ENCODE measurements at regions not wholly inside any gene's neighbourhood (a gene's known extent, or its start where the extent isn't known, plus 50 kb on each side); places are given as distances from the start of the nearest gene placed in this dataset.
"Not testable (repeated sequence)": the region's sequence is repeated elsewhere in the genome, so short reads cannot be mapped to it uniquely, and the experiment has no call there.

- no peak overlapping the region for H3K27ac Mint-ChIP-seq (ENCODE audit: unreplicated experiment)
- DNase-seq = no peak
- H3K4me3 Mint-ChIP-seq (ENCODE audit: unreplicated experiment) = no peak overlapping the region
- TF ChIP-seq CTCF (IDR thresholded peaks at IDR 0.05; ENCODE audit: partially characterized antibody, unreplicated experiment) = no peak
- no peaks in the 10 kb centered on the region for H3K9me3 Mint-ChIP-seq (ENCODE audit: unreplicated experiment)
- H3K4me1 Mint-ChIP-seq (ENCODE audit: low read depth, unreplicated experiment) = no peaks in the 10 kb centered on the region
- no peaks in the 10 kb centered on the region for H3K36me3 Mint-ChIP-seq (ENCODE audit: unreplicated experiment)
- H3K27me3 Mint-ChIP-seq (ENCODE audit: unreplicated experiment) = no peaks in the 10 kb centered on the region
Observed at GRCh38 chr11:39630365-39630764, 1829.1 kb downstream of the LRRC4C start.

GRCh38 chr11:39628311-39628710, 1831.1 kb downstream of the LRRC4C start:
- no peak for TF ChIP-seq CTCF (IDR thresholded peaks at IDR 0.05; ENCODE audit: partially characterized antibody, unreplicated experiment)
- Mint-ChIP-seq H3K9me3 (ENCODE audit: unreplicated experiment) (no peaks in the 10 kb centered on the region), H3K36me3 (ENCODE audit: unreplicated experiment) (no peaks in the 10 kb centered on the region), H3K4me1 (ENCODE audit: low read depth, unreplicated experiment) (no peaks in the 10 kb centered on the region), H3K27me3 (ENCODE audit: unreplicated experiment) (no peaks in the 10 kb centered on the region), H3K27ac (ENCODE audit: unreplicated experiment) (no peak overlapping the region), H3K4me3 (ENCODE audit: unreplicated experiment) (no peak overlapping the region)
- no peak for DNase-seq

GRCh38 chr11:39620309-39620708, 1839.1 kb downstream of the LRRC4C start:
- H3K4me3 Mint-ChIP-seq (ENCODE audit: unreplicated experiment); H3K9me3 Mint-ChIP-seq (ENCODE audit: unreplicated experiment); H3K36me3 Mint-ChIP-seq (ENCODE audit: unreplicated experiment); H3K27ac Mint-ChIP-seq (ENCODE audit: unreplicated experiment); H3K4me1 Mint-ChIP-seq (ENCODE audit: low read depth, unreplicated experiment); H3K27me3 Mint-ChIP-seq (ENCODE audit: unreplicated experiment); DNase-seq: not testable (repeated sequence)

GRCh38 chr11:39617971-39618370, 1841.5 kb downstream of the LRRC4C start:
- DNase-seq = no peak
- Mint-ChIP-seq H3K4me1 (ENCODE audit: low read depth, unreplicated experiment) (no peaks in the 10 kb centered on the region), H3K4me3 (ENCODE audit: unreplicated experiment) (no peak overlapping the region), H3K27me3 (ENCODE audit: unreplicated experiment) (no peaks in the 10 kb centered on the region), H3K27ac (ENCODE audit: unreplicated experiment) (no peak overlapping the region), H3K9me3 (ENCODE audit: unreplicated experiment) (no peaks in the 10 kb centered on the region), H3K36me3 (ENCODE audit: unreplicated experiment) (no peaks in the 10 kb centered on the region)
- TF ChIP-seq CTCF (IDR thresholded peaks at IDR 0.05; ENCODE audit: partially characterized antibody, unreplicated experiment) = no peak

GRCh38 chr11:39589391-39589790, 1870.1 kb downstream of the LRRC4C start:
- no peaks in the 10 kb centered on the region for H3K9me3 Mint-ChIP-seq (ENCODE audit: unreplicated experiment)

More at GRCh38 chr11:39589391-39589790, 1870.1 kb downstream of the LRRC4C start:
- no peaks in the 10 kb centered on the region for H3K36me3 Mint-ChIP-seq (ENCODE audit: unreplicated experiment)
- no peak overlapping the region for H3K27ac Mint-ChIP-seq (ENCODE audit: unreplicated experiment)
- no peak for TF ChIP-seq CTCF (IDR thresholded peaks at IDR 0.05; ENCODE audit: partially characterized antibody, unreplicated experiment)
- peaks cover 2% of the 10 kb centered on the region for H3K27me3 Mint-ChIP-seq (ENCODE audit: unreplicated experiment)
- H3K4me1 Mint-ChIP-seq (ENCODE audit: low read depth, unreplicated experiment) = no peaks in the 10 kb centered on the region
- no peak overlapping the region for H3K4me3 Mint-ChIP-seq (ENCODE audit: unreplicated experiment)
- no peak for DNase-seq

All from glutamatergic neuron (in vitro differentiated cells).